SK-N-SH (cell line): ENCODE measurements at regions not wholly inside any gene's neighbourhood (a gene's known extent, or its start where the extent isn't known, plus 50 kb on each side); places are given as distances from the start of the nearest gene placed in this dataset.

Source experiments
- GATA2 ChIP-seq: sonication (generic); formaldehyde crosslinking; IDR thresholded peaks from 2 replicates; pipeline ENCODE4 v1.5.0; 2020; ENCODE audit warnings: mild to moderate bottlenecking, missing genetic modification reagents
- MEF2A ChIP-seq: IDR thresholded peaks from 2 replicates; pipeline ENCODE4 v1.4.0; 2012; ENCODE audit warnings: low read depth, borderline replicate concordance
- RXRA ChIP-seq: IDR thresholded peaks from 2 replicates; pipeline ENCODE4 v1.4.0; 2012; ENCODE audit warnings: low read depth, mild to moderate bottlenecking, borderline replicate concordance

DNA sequence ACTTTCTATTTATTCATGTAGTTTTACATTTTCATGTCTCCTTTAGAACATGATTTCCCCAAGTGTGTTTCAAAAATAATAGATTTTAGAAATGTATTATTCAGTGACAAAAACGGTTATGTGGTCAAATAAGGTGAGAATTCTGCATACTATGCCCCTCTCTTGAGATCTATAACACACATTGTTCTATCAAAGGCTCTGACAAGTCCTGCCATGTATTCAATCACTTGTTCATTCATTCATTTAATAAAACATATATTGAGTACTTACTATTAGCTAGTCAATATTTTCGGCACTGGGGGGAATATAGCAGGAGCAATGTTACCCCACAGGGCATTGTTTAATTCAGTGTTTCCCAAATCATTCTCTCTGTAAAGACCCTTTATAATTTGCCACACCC is 58.4 kb upstream of the FGF13 start:
- no peak for TF ChIP-seq GATA2 (CRISPR knock-in tag)
- no peak for TF ChIP-seq RXRA
- TF ChIP-seq MEF2A: no peak
